Skeletal muscle satellite cell (primary cell): ENCODE measurements at regions not wholly inside any gene's neighbourhood (a gene's known extent, or its start where the extent isn't known, plus 50 kb on each side); places are given as distances from the start of the nearest gene placed in this dataset.

Experiments
- H3K27me3 ChIP-seq: 2 replicates; pipeline ENCODE4 v1.7.0; 2013; ENCODE audit warnings: low read length; ENCODE audit not compliant: control insufficient read depth, insufficient read depth
- H3K36me3 ChIP-seq: 2 replicates; pipeline ENCODE4 v1.7.0; 2013; ENCODE audit warnings: mild to moderate bottlenecking, control low read depth, low read length; ENCODE audit not compliant: insufficient read depth
- H3K4me1 ChIP-seq: 2 replicates; pipeline ENCODE4 v1.7.0; 2013; ENCODE audit warnings: low read length; ENCODE audit not compliant: control insufficient read depth, insufficient read depth
- H3K4me2 ChIP-seq: 2 replicates; pipeline ENCODE4 v1.7.0; 2013; ENCODE audit warnings: mild to moderate bottlenecking, low read length
- H3K4me3 ChIP-seq: 2 replicates; pipeline ENCODE4 v1.7.0; 2013; ENCODE audit warnings: low read length
- H3K9ac ChIP-seq: 2 replicates; pipeline ENCODE4 v1.7.0; 2013; ENCODE audit warnings: mild to moderate bottlenecking, low read depth, low read length, moderate library complexity
- H3K9me3 ChIP-seq: replicated peaks from 2 replicates; pipeline ENCODE4 v1.7.0; 2013; ENCODE audit warnings: mild to moderate bottlenecking, control low read depth, low read length

DNA sequence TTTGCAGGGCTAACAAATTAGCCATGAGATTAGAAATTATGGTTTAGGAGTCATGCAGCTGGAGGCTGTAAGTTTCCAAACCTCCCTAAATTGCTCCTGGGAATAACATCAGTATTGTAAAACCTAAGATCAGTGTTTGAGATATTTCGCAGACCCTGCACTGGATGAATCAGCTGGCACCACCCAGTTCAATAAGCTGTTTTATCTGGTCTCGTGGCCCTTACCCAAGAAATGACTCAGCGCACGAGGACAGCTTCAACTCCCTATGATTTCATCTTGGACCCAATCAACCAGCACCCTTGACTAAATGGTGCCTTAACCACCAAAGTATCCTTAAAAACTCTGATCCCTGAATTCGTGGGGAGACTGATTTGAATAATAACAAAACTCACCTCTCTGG lies 482.0 kb upstream of the PCDH15 start:
- H3K4me1 ChIP-seq, result no peaks in the 10 kb centered on the region
- no peaks in the 10 kb centered on the region for H3K9me3 ChIP-seq
- no peaks in the 10 kb centered on the region for H3K27me3 ChIP-seq

DNA sequence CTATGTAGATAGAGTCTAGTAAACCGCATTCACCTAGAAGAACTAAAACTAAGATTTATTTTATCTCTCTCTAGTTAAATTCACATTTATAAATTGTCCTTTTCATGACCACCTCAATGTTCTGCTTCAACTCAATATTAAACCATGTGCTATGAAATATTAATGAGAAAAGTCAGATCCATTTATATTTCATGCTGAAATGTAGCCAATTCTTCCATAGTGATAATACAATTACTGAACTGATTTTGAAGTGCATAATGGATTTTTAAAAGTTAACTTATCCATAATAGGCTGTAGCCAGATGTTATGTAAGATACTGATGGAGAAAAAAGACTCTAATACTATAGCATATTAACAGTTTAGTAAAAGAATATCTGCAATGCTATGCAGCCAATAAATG lies 479.7 kb upstream of the PCDH15 start:
- Histone ChIP-seq H3K4me2 (no peak overlapping the region), H3K9ac (no peak overlapping the region), H3K4me1 (no peaks in the 10 kb centered on the region), H3K27me3 (no peaks in the 10 kb centered on the region), H3K9me3 (no peaks in the 10 kb centered on the region), H3K36me3 (no peaks in the 10 kb centered on the region), H3K4me3 (no peak overlapping the region)

More for the DNA sequence above, 482.0 kb upstream of the PCDH15 start:
- Histone ChIP-seq H3K4me2 (no peak overlapping the region), H3K9ac (no peak overlapping the region), H3K36me3 (no peaks in the 10 kb centered on the region), H3K4me3 (no peak overlapping the region)

DNA sequence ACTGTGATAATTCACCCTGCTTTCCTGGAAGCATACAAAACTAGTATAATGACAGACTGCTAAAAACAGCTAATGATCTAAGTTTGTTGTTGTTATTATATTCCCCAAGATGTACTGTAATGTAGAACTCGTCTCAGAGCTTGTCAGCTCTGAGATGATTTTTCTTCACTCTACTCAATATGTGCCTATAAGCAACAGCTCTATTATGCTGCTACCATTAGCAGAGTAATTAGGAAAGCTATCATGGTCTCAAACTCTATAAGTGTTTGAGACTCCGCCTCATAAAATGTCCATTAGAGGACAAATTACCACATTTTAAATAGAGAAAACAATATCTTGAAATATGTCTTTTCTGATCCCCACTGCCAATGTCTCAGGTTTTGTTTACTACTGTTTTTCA lies 476.5 kb upstream of the PCDH15 start:
- Histone ChIP-seq H3K9ac (no peak overlapping the region), H3K9me3 (no peaks in the 10 kb centered on the region), H3K4me2 (no peak overlapping the region), H3K4me3 (no peak overlapping the region), H3K27me3 (no peaks in the 10 kb centered on the region), H3K36me3 (no peaks in the 10 kb centered on the region), H3K4me1 (no peaks in the 10 kb centered on the region)

DNA sequence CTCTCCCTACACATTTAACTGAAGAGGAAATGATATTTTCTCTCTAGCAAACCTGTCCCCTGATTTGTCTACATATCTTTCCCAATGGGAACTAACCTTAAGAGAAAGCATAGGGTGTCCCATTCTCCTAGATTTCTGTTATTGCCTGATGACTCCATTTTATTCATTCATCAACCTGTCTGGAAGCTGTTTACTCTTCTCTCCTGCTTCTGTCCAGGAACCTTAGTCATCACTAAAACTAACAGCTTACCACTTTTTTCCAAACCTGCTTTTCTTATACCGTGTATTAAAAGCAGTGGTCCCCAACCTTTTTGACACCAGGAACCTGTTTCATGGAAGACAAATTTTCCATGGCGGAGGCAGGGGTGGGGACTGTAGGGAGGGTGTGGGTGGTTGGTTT lies 473.3 kb upstream of the PCDH15 start:
- Histone ChIP-seq H3K9ac (no peak overlapping the region), H3K9me3 (peaks cover 5% of the 10 kb centered on the region)

DNA sequence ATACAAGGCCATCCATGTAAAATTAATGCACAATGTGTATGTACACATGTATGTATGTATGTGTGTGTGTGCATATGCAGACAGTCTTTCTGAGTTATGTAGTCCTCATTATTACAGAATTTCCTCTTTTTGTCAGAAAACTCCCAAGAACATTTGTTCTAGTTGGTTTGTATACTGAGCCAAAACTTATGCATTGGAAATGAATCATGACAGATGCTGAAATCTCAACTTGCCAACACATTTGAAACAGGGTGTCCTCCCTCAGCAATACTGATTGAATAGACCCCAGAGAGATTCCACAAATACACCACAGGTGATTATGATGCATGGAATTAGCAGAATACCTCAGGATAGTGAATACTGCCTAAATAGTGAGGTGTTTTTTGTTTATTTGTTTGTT lies 472.9 kb upstream of the PCDH15 start:
- Histone ChIP-seq H3K36me3 (no peaks in the 10 kb centered on the region), H3K9ac (no peak overlapping the region), H3K27me3 (no peaks in the 10 kb centered on the region), H3K9me3 (peaks cover 5% of the 10 kb centered on the region), H3K4me2 (no peak overlapping the region), H3K4me3 (no peak overlapping the region), H3K4me1 (no peaks in the 10 kb centered on the region)

More for the DNA sequence above, 473.3 kb upstream of the PCDH15 start:
- no peaks in the 10 kb centered on the region for H3K4me1 ChIP-seq
- H3K27me3 ChIP-seq, result no peaks in the 10 kb centered on the region
- H3K4me2 ChIP-seq, result no peak overlapping the region
- no peaks in the 10 kb centered on the region for H3K36me3 ChIP-seq
- no peak overlapping the region for H3K4me3 ChIP-seq

DNA sequence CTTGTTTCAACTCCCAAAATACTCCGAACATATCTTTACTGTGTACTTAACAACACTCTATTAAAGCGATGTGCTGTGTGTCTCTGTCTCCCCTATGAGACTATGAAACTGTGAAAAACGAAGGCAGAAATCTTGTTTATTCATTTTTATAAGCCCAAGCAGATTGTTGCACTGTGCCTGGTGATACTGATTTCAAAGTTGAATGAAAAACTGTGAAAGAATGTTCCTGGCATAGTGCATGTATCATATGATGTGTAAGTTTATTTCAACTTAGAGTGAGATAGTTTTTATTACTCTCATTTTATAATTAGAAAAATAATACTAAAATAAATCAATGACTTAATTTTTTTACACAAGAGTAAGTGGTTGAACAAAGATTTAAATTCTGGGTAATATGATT lies 471.9 kb upstream of the PCDH15 start:
- Histone ChIP-seq H3K9ac (no peak overlapping the region), H3K9me3 (peaks cover 5% of the 10 kb centered on the region), H3K27me3 (no peaks in the 10 kb centered on the region), H3K4me3 (no peak overlapping the region), H3K36me3 (no peaks in the 10 kb centered on the region), H3K4me1 (no peaks in the 10 kb centered on the region), H3K4me2 (no peak overlapping the region)

DNA sequence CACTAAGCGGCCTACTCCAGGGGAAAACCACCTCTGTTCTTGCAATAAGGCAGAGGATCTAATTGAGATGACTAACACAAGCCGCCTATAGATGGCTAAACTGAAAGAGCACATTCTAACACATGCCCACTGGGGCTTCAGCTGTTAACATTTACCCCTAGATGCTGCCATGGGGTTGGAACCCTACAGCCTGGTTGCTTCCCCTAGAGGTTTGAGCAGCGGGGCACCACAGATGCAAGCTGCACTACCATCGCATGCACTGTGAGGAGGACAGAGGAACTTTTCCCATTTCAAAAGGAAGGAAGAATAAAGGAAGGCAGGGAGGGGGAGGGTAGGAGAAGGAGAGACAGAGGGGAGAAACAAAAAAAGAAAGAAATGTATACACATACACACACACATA lies 465.8 kb upstream of the PCDH15 start:
- H3K27me3 ChIP-seq, result no peaks in the 10 kb centered on the region
- no peak overlapping the region for H3K4me3 ChIP-seq
- H3K4me1 ChIP-seq, result no peaks in the 10 kb centered on the region
- H3K9ac ChIP-seq, result no peak overlapping the region
- H3K4me2 ChIP-seq, result no peak overlapping the region
- H3K9me3 ChIP-seq, result peaks cover 8% of the 10 kb centered on the region
- H3K36me3 ChIP-seq, result no peaks in the 10 kb centered on the region

DNA sequence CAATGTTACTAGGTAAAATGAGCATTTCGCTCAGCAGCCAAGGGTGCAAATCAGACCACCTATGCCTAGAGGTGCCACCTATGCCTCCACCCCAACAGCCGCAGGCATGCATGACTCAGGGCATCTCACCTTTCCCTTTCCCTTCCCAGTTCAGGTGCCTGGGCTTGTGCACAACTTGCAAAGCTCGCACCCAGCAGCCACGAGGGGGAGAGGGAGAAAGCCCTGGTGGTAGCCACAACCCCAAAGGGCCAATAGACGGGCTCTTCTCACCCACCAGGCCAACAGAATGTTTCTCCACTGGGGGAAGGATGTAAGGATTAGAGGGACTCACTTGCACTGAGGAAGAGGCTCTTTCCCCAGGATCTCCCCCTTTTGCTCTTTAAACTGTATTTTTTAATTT lies 462.3 kb upstream of the PCDH15 start:
- peaks cover 3% of the 10 kb centered on the region for H3K9me3 ChIP-seq
- H3K27me3 ChIP-seq, result no peaks in the 10 kb centered on the region
- H3K4me2 ChIP-seq, result no peak overlapping the region
- H3K4me3 ChIP-seq, result no peak overlapping the region
- H3K9ac ChIP-seq, result no peak overlapping the region
- no peaks in the 10 kb centered on the region for H3K4me1 ChIP-seq
- H3K36me3 ChIP-seq, result no peaks in the 10 kb centered on the region

DNA sequence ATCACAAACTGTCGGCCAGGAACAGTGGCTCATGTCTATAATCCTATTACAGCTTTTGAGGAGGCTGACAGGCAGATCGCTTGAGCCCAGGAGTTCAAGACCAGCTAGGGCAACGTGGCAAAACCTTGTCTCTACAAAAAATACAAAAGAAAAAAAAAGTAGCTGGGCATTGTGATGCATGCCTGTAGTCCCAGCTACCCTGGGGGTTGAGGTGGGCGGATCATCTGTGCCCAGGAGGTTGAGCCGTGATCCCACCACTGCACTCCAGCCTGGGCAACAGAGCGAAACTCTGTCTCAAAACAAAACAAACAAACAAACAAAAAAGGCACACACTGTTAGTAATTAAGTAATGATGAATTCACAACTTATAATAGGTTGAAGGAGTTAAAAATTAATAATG lies 441.5 kb upstream of the PCDH15 start:
- Histone ChIP-seq H3K9me3 (no peaks in the 10 kb centered on the region), H3K36me3 (no peaks in the 10 kb centered on the region), H3K4me1 (no peaks in the 10 kb centered on the region), H3K27me3 (no peaks in the 10 kb centered on the region), H3K9ac (no peak overlapping the region), H3K4me3 (no peak overlapping the region), H3K4me2 (no peak overlapping the region)

DNA sequence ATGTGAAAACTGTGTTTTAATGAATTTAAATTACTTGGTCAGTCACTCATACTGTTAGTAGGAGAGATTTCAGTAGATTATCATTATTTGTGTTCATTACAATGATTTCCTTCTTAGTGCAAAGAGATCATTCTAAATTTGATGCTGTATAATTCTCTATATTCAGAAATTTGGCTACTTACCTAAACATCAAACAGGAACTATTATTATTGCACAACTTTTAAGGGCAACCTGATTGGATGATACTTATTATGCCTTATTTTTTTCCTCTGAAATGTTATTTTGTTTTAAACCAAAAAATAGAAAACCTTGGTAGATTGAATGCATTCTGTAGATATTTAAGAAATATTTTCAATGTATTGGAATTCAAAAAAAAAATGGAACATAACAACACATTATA lies 436.4 kb upstream of the PCDH15 start:
- no peak overlapping the region for H3K9ac ChIP-seq
- no peaks in the 10 kb centered on the region for H3K27me3 ChIP-seq
- no peaks in the 10 kb centered on the region for H3K36me3 ChIP-seq
- no peak overlapping the region for H3K4me2 ChIP-seq
- no peaks in the 10 kb centered on the region for H3K4me1 ChIP-seq
- H3K9me3 ChIP-seq, result no peaks in the 10 kb centered on the region
- no peak overlapping the region for H3K4me3 ChIP-seq

DNA sequence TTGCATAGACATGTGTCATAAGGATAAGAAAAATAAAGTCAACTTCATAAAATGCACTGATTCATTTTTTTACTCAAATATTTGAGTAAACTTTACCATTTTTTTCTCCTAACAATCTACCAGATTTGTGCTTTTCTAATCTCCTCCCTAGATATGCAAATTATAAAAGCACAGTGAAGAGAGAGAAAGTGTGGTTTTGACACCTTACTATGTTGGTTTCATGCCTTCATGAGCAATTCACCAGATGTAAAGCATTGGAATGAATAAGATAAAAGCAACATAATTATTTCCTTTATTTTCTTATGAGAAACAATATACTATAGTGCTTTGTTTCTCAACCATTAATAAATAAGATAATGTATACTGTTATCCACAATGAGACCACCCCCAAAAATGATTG lies 432.5 kb upstream of the PCDH15 start:
- no peak overlapping the region for H3K9ac ChIP-seq
- H3K27me3 ChIP-seq, result no peaks in the 10 kb centered on the region
- no peaks in the 10 kb centered on the region for H3K4me1 ChIP-seq
- peaks cover 3% of the 10 kb centered on the region for H3K9me3 ChIP-seq
- H3K36me3 ChIP-seq, result no peaks in the 10 kb centered on the region
- H3K4me2 ChIP-seq, result no peak overlapping the region
- H3K4me3 ChIP-seq, result no peak overlapping the region

DNA sequence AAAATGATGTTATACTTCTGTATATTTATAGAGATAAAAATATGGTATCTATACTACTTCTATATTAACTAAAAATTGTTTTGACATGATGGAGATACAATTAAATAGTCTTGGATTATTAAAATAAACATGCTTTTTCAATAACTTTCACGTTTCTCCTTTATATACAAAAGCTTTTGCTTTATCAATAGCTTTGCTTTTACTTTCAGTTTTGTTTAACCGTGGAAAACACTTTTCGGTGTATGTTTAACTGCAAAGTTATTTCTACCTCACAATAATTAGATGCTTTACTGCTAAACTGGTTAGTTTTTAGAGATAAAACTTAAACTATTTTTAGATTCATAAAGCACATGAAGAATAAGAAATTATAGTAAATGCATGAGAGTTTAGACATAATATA lies 432.1 kb upstream of the PCDH15 start:
- no peaks in the 10 kb centered on the region for H3K36me3 ChIP-seq
- H3K9ac ChIP-seq, result no peak overlapping the region
- no peak overlapping the region for H3K4me3 ChIP-seq
- H3K4me1 ChIP-seq, result no peaks in the 10 kb centered on the region
- H3K4me2 ChIP-seq, result no peak overlapping the region
- no peaks in the 10 kb centered on the region for H3K27me3 ChIP-seq
- H3K9me3 ChIP-seq, result peaks cover 3% of the 10 kb centered on the region
